ENCODE measurements at regions not wholly inside any gene's neighbourhood (a gene's known extent, or its start where the extent isn't known, plus 50 kb on each side); places are given as distances from the start of the nearest gene placed in this dataset.
"Not testable (repeated sequence)": the region's sequence is repeated elsewhere in the genome, so short reads cannot be mapped to it uniquely, and the experiment has no call there.

DNA sequence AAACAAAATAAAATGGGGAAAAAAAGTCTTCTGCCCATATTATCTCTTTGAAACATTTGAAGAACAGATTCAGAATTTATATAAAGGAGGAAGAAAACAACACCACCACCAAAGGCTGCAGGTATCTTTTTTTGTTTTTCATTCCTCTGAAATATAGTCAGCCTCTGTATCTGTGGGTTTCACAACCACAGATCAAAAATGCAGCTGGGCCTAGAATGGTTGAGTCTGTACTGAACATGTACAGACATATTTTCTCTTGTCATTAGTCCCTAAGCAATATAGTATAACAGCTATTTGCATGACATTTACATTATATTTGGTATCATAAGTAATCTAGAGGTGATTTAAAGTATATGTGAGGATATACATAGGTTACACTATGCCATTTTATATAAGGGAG lies 559.7 kb upstream of the LRRN3 start:
- no peak for DNase-seq

DNA sequence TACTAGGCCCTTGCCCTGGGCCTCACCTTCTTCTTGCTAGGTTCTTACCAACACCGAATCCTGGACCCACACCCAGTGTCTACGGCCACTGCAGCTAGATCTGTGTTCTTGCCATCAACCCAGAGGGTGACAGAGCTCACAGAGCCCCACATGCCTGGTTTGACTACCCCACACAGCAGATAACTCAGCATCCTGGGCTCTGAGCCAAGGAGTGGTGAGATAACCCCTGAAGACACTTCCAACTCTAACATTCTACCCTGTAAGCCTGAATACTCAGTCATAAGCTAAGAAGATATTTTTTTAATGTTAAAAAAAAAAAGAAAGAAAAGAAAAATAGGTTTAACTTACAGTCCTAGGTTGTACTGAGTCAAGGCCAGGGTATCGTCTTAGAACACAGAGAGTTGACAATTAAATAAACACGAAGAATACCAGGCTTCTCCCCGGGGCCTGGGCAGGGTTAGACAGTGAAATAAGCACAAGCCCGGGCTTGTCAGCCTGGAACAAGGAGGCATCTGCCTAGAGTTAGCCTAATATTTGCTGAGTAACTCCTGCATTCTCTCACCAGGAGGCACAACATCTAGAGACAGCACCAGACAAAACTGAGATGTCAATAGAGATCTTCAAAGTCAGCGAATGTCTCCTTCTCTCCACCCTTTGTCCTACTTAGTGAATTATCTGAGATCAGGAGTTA lies 556.5 kb upstream of the LRRN3 start:
- no peak for DNase-seq

DNA sequence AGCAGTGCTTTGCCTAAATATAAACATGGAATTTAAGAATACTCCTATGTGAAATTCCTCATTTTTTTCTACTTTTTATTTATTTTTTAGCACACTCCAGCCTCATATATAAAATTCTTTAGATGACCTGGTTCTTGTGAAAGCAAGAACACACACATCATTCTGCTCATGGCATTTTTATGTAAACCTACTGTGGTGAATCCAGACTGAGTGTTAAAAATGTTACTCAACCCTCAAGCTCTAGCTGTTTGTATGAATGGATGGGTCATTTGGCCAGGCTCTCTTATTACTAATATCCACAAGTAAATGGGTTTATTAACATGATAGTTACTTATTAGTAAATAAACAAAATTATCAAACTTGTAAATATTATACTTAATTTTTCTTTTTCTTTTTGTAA lies 551.7 kb upstream of the LRRN3 start:
- DNase-seq, result no peak

DNA sequence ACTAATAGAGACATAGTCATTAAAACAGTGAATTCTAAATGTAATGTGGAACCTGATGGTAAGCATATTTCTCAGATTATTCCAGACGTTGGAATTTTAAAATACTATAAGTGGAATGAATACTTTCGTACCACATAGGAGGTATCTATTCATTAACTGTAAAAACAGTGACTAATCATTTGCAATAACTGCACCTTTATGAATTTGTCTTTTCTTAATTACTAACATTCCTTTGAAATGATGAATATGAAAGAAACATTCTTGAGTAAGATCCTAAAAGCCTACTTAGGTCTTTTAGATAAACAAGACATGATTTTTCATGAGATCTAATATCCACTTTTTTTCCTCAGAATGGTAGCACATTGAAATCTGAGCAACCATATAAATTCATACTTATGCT lies 549.0 kb upstream of the LRRN3 start:
- no peak for DNase-seq

DNA sequence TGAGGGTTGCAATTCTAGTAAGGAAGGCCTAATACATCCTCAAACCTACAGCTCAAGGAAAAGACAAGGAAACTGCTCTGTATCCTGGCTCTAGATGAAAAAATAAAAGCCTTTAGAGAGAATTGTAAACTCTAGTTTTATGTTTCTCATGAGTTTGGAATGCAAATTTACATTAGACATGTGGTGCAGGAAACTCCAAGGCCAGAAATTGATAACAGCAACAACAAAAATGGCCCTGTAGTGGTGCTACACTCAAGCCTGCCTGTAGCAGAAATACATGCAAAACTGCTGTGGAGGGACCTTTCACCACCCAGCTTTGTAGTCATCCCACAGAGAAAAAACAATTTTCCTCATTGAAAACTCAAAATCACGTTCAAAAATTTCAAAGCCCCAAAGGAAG lies 546.7 kb upstream of the LRRN3 start:
- DNase-seq, result no peak

DNA sequence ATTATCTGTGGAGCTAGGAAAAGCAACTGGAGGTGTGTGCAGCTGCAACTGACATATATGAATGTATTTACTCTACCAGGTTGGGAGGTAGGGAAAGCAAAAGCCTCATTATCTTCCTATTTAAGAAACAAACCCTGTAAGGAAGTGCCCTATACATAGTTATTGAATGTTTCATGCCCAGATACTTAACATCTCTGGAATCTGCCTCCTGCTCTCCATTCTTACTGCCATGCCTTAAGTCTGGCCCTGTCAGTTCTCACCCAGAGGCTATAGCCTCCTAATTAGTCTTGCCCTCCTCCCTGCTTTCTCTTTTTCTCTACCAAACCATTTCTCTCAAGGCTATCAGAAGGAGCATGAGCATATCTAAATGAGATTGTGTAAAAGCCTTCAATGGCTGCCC lies 542.6 kb upstream of the LRRN3 start:
- DNase-seq, result no peak

DNA sequence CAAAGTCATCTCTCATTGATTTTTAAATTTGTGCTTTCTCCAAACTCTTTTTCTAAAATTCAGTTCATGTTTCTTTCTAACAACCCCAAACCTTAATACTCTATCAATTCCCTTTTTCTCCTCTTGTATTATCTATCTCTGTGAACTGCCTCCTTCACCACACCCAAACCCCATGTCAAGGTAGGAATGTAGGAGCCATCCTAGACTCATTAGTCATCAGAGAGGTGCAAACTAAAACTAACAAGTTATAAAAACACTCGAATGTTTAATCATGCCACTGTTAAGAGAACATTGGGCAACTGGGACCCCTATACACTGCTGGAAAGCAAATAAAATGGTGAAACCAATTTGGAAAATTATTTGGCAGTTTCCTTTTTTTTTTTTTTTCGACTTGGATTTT lies 533.8 kb upstream of the LRRN3 start:
- DNase-seq, result no peak

DNA sequence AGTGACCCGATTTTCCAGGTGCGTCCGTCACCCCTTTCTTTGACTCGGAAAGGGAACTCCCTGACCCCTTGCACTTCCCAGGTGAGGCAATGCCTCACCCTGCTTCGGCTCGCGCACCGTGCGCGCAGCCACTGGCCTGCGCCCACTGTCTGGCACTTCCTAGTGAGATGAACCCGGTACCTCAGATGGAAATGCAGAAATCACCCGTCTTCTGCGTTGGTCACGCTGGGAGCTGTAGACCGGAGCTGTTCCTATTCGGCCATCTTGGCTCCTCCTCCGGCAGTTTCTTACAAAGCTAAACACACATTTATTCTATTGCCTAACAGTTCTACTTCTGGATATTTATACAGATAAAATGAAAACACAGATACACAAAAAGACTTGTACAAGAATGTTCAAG lies 527.6 kb upstream of the LRRN3 start:
- not testable (repeated sequence) for DNase-seq

DNA sequence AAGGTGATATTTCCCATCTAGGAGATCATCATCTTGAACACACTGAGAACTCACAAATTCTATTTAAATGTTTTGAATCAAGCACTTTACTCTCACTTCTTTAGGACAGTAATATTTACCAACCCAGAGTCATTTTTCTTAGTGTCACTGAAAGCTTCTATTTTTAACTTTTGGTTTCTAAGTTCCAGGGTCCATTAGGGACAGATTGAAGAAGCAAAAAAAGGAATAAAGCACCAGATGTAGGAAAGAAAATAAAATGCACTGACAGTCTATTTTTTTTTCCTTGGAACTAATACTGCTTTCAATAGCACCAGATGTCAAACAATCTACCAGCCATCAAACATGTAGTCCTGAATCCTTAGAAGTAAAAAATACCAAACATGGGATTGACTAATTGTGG lies 526.7 kb upstream of the LRRN3 start:
- DNase-seq, result no peak

DNA sequence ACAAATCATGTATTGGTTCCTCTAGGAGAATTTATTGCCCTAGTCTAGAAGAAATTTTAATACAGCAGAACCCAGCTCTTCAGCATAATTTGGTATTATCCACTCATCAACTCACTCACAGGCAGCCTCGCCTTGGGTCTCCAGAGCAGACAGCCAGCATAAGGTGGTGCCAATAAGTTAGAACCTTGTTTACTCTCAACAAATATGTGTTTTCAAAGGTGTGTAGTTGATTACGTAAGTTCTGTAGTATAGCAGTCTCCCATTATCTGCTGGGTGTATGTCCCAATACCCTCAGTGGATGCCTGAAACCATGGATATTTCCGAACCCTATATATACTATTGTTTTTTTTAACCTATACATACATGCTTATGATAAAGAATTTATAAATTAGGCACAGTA lies 522.5 kb upstream of the LRRN3 start:
- no peak for DNase-seq

DNA sequence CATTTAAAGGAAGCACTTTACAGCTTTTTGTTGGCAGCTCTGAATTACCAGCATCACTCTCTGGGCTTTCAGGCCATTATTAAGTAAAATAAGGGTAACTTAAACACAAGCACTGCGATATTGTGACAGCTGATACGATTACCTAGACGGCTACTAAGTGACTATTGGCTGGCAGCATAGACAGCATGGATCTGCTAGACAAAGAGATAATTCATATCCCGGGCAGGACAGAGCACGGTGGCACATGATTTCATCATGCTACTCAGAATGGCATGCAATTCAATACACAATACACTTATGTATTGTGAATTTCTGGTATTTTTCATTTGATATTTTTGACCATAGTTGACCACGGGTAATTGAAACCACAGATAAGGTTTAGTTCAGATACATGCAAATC lies 522.0 kb upstream of the LRRN3 start:
- no peak for DNase-seq

DNA sequence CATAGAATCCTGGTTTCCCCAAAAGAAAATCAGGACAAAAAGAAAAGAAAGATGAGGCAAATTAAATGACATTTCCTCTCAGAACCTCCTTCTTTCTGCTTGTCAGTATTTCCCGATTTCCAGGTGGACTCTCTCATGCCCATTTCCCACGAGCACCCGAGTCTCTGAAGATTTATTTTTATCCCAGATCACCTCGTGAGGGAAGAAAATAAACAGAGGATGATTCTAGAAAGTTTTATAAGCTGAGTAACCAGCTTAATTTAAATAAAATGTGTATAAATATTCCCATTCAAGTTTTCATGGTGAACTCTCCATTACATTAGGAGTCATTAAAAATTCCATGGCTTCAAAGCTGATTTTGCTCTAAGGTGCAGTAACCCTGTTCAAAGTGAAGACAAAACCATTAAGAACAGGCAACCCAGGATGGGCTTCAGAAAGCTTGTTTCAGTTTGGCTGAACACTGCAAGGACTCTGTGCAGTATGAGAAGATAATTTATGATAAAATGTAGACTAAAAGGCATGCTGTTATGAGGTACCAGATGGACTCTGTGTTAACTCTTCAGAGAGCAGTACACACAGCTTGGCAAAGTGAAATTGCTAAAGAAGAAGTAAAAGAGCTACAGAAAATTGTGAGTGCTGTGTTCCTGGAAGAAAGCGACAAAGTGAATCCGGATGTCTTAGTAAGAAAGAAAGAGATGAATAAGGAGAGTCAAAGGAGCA lies 521.3 kb upstream of the LRRN3 start:
- no peak for DNase-seq

DNA sequence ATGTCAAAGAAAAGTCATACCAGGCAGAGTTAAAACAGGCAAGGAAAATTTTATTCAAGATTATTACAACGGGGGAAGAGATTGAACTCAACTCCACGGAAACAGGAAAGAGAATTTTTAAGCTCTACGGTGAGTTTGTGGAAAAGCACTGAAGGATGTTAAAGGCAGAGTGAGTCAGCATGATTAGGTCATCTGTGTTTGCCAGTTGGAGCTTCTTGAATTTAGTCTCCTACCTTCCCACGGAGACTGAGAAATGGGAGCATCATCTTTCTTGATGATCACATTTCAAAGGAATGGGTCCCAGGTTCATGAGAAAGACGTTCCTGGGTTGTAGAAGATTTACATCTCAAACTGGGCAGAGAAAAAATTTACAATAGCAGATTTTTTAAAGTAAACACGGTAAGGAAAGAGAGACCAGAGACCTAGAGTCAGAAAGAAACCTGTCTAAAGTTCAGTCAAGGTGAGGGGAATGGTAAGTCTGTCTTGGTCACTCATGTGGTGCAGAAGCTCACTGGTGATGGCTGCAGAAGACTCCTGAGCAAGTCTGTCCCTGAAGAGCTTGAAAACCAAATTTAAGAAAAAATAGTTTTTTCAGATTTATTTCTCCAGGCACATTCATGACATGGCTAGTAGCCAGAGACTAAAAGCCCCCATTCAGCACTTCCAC lies 516.9 kb upstream of the LRRN3 start:
- no peak for DNase-seq

DNA sequence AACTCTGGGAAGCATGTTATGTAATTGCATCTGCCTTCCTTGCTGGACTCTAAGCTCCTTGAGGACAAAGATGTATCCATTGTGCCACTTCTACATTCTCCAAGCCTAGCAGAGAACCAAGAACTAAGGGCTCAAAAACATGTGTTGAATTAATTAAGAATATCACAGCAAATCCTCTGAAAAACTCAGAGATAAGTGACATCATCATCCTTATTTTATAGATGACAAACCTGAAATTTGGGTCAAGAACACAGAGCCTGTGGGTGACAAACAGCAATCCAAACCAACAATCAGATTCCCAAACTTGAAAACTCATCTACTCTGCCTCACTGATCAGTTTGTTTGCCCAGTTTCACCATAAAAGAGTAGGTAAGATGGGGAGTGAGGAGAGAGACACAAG lies 503.6 kb upstream of the LRRN3 start:
- no peak for DNase-seq

DNA sequence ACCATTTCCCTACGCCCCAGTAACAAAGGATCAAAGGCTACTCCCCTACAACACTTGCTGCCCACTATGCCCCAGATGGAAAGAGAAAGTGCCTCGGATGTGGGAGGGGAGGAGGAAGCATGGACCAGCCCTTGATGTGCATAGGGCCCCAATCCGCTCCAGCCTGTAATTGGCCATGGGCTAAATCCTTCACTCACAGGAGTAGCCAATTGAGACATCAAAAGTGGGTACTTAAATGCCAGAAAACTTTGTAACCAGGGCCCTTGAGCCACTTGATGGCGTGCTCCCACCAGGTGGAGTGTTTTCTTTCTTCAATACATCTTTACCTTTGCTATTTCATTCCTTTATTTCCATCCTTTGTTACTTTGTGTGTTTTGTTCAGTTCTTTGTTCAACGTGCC lies 500.5 kb upstream of the LRRN3 start:
- no peak for DNase-seq

DNA sequence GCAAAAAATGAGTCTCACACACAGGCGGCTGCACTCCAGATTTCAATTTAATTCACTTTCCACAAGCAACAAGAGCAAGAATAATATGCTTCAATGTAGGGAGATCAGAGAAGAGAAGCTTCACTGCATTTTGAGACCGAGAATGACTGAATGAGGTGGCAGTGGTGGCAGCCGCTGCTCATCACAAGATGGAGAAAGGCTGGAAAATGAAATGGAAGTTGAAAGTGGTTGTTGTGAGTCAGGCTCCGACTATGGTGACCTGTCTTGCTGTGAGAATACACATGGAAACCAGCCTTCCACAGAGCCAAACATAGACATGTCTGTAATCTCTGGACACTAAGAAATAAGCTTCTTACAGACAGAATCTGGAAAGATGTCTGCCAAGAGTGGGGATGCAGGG lies 499.6 kb upstream of the LRRN3 start:
- DNase-seq, result no peak

DNA sequence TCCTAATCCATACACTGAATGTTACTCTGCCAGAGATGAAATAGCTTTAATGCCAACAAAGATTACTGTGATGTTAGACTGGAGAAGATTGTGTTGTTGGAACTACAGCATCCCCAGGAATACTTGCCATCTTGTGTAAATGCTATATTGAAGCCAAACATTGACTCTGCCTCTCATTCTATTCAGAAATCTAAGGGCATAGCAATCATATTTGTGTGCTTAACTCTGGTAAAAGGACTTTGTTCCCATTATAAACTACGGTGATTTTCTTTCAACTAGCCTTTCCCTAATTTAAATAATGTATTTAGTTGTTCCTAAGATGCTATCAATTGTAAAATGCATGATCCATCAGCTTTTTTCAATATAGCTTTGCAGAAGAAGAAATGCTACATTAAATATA lies 498.4 kb upstream of the LRRN3 start:
- DNase-seq, result no peak

DNA sequence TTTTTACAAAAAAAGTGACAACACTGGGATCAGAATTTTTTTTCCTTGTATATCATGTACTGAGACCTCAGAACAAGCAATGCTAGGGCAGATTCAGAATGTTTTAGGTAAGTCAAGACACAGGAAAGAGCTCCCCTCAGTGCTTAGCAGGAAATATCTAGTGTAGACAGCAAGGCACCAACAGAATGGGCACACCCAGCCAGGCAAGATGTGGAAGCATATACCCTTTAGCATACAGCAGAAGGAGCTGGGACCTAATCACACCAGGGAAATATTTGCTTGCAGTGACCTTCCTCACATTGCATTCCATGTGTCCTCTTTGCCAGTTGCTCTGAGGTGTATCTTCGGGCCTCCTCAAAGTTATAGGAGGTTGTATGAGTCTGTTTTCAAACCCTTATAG lies 497.6 kb upstream of the LRRN3 start:
- DNase-seq, result no peak

DNA sequence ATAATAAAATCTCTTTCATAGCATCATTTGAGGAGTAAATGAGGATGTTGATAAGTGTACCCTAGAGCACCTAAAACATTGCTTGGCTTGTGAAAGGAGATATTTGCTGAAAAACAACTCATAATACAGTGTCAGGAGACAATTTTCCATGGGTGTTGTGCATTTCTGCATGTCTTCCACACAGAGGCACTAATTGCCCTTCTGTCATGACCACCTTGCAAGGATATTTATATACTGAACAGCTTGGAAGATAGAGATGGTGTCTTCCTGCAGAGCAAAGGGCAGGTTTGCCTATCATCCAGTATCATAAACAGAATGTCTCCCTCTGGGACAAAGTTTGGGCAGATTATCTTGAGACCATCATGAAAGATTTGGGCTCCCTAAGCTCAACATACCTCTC lies 495.2 kb upstream of the LRRN3 start:
- no peak for DNase-seq

DNA sequence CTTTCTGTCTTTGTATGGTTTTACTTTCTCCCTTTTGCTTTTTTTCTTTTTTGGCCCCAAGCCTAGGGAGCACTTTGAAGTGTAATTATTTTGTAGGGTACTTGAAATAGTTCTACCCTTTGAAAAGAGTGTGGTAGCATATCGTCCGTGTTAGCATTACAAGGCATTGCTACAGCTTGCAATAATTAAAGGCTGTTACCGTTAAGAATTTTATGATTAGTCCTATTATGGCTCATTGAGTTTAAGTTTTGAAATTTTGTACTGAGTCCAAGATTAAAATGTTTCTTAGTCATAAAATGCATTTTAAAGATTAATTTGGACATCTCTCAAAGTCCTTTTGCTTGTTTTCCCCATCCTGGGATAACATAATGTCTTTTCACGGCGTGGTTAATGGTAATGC lies 490.0 kb upstream of the LRRN3 start:
- no peak for DNase-seq

DNA sequence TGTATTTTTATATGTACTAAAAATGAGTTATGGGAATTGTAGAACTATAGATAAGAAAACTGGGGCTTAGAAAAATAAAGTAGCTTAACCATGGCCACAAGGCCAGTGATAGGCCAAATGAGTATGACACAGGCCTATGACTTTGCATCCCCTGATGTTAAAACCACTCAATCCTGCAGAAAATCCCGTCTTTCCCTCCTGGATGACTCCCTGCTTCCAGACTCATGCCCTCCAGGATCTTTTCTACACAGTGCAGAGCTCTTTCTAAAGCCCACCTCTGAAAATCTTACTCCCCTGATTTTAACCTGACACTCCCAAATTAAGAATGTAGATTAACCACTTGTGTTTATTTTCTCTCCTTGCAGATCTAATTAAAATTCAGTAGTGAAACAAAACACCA lies 489.2 kb upstream of the LRRN3 start:
- no peak for DNase-seq

DNA sequence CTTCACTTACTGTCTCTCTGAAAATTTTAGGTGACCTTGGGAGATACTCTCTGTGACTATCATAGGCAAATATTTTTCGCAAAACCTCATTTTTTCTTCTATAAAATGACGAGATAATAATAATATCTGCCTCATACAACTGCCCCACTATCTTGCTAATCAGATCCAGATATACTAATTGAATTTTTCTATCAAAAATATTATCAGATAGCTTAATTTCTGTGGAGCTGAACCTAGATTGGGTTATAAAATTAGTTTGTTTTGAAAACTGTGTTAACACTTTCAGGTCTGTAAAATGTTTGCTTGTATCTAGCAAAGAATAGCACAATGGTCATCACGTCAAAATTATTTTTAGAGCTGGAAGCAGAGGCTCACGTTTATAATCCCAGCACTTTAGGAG lies 486.7 kb upstream of the LRRN3 start:
- no peak for DNase-seq

DNA sequence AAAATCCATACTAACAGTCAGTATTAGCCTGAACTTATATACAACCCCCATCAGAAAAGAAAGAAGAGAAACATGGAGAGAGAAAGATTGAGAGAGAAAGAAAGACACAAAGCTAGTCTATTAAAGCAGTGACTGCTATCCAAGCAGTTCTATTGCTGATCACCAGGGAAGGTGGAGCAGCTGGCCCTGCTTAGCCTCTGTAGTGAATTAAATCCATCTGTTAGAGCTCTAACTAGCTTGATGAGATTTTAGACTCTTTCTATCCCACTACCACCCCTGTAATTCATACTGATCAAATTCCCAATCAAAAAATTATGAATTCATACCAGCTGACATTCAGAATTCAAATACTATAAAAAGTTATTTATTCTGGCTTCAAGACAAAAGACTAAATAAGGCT lies 486.0 kb upstream of the LRRN3 start:
- no peak for DNase-seq

DNA sequence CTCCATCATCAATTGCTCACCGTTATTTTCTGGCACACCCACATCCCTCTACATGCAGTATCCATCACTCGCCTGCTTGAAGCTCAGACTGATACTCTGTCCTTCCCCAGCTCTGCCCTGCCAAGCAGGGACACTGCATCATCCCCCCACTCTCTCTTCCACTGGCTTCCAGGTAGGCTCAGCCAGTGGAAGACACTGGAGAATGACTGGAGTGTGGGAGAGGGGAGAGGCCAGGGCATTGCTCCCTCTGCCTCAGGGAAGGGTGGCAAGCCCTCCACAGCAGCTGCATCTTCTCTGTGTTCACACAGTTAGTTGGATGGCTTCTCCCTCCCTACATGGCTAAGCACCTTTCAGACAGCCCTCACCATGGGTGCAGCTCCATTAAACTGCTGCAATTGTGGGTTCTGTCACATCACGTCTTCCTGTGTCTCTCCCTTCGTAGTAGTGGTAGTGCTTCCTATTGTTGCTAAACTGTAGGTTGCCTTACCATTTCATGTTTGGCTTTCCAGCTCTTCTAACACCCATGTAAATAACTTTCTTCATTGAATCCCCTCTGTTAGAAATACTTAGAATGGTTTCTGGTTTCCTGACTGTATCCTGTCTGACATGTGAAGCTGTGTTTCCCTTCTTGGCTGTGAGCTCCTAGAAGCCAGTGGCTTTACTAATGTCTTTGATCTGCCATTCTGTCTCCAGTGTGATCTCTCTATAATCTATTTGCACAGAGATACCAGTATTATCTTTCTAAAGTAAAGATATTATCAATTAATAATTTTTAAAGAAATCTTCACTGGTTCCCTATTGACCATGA lies 483.7 kb upstream of the LRRN3 start:
- no peak for DNase-seq
